GM19328 (cell line): ENCODE measurements at regions not wholly inside any gene's neighbourhood (a gene's known extent, or its start where the extent isn't known, plus 50 kb on each side); places are given as distances from the start of the nearest gene placed in this dataset.

Experiments
- ATAC-seq: cut with Tn5 transposase; IDR thresholded peaks from one replicate; pipeline ENCODE4 v1.9.1; 2021; ENCODE audit warnings: mild to moderate bottlenecking, moderate library complexity; ENCODE audit not compliant: unreplicated experiment

- ATAC-seq, result no peak
Observed at GRCh38 chr1:175829845-175830244, 86.5 kb upstream of the TNR start.

GRCh38 chr1:175826705-175827104 lies 83.3 kb upstream of the TNR start:
- ATAC-seq, result no peak

GRCh38 chr1:175824079-175824478 lies 80.7 kb upstream of the TNR start:
- ATAC-seq, result no peak

GRCh38 chr1:175823406-175823805 lies 80.0 kb upstream of the TNR start:
- no peak for ATAC-seq

GRCh38 chr1:175822580-175822979 lies 79.2 kb upstream of the TNR start:
- no peak for ATAC-seq

- ATAC-seq, result no peak
Observed at GRCh38 chr1:175820456-175821025, 77.1 kb upstream of the TNR start.

- no peak for ATAC-seq
Observed at GRCh38 chr1:175818929-175819328, 75.5 kb upstream of the TNR start.

- no peak for ATAC-seq
Observed at GRCh38 chr1:175817445-175817844, 74.0 kb upstream of the TNR start.

- no peak for ATAC-seq
Observed at GRCh38 chr1:175814885-175815284, 71.5 kb upstream of the TNR start.

- no peak for ATAC-seq
Observed at GRCh38 chr1:175812936-175813335, 69.5 kb upstream of the TNR start.

- ATAC-seq, result no peak
Observed at GRCh38 chr1:175810305-175810704, 66.9 kb upstream of the TNR start.

GRCh38 chr1:175808999-175809398 lies 65.6 kb upstream of the TNR start:
- ATAC-seq, result no peak

- ATAC-seq, result no peak
Observed at GRCh38 chr1:175808573-175808972, 65.2 kb upstream of the TNR start.

- no peak for ATAC-seq
Observed at GRCh38 chr1:175804561-175804960, 61.2 kb upstream of the TNR start.

- ATAC-seq, result no peak
Observed at GRCh38 chr1:175803413-175803812, 60.0 kb upstream of the TNR start.

- ATAC-seq, result no peak
Observed at GRCh38 chr1:175802407-175803123, 59.2 kb upstream of the TNR start.

- ATAC-seq, result no peak
Observed at GRCh38 chr1:175801979-175802378, 58.6 kb upstream of the TNR start.

GRCh38 chr1:175797576-175797975 lies 54.2 kb upstream of the TNR start:
- no peak for ATAC-seq

GRCh38 chr1:175794586-175794985 lies 51.2 kb upstream of the TNR start:
- no peak for ATAC-seq

GRCh38 chr1:175793617-175794016 lies 50.2 kb upstream of the TNR start:
- no peak for ATAC-seq
